Epidermal melanocyte (primary cell): ENCODE measurements at regions not wholly inside any gene's neighbourhood (a gene's known extent, or its start where the extent isn't known, plus 50 kb on each side); places are given as distances from the start of the nearest gene placed in this dataset.

Source experiments
- DNase-seq: peaks from one replicate; pipeline ENCODE4 v3.0.0; 2011; ENCODE audit warnings: low spot score; ENCODE audit not compliant: insufficient read length

GRCh38 chr9:108677776-108678175 lies 178.0 kb downstream of the ACTL7B start:
- DNase-seq, result no peak

GRCh38 chr9:108676355-108676754 lies 179.4 kb downstream of the ACTL7B start:
- no peak for DNase-seq

- DNase-seq, result no peak
Measured at GRCh38 chr9:108675708-108676107, 180.1 kb downstream of the ACTL7B start.

GRCh38 chr9:108674766-108675530 lies 180.8 kb downstream of the ACTL7B start:
- DNase-seq, result no peak

GRCh38 chr9:108673386-108673785 lies 182.4 kb downstream of the ACTL7B start:
- no peak for DNase-seq

GRCh38 chr9:108672475-108673190 lies 183.2 kb downstream of the ACTL7B start:
- DNase-seq, result no peak

- peak; percentile 36 for DNase-seq
Measured at GRCh38 chr9:108671794-108672193, 184.0 kb downstream of the ACTL7B start.

- no peak for DNase-seq
Measured at GRCh38 chr9:108671176-108671575, 184.6 kb downstream of the ACTL7B start.

- no peak for DNase-seq
Measured at GRCh38 chr9:108668938-108669335, 186.8 kb downstream of the ACTL7B start.

- no peak for DNase-seq
Measured at GRCh38 chr9:108668191-108668937, 187.4 kb downstream of the ACTL7B start.

- DNase-seq, result no peak
Measured at GRCh38 chr9:108666240-108666784, 189.5 kb downstream of the ACTL7B start.

GRCh38 chr9:108665521-108666239 lies 190.1 kb downstream of the ACTL7B start:
- DNase-seq, result no peak

- DNase-seq, result no peak
Measured at GRCh38 chr9:108664309-108665255, 191.2 kb downstream of the ACTL7B start.

GRCh38 chr9:108663422-108663821 lies 192.4 kb downstream of the ACTL7B start:
- no peak for DNase-seq

- DNase-seq, result no peak
Measured at GRCh38 chr9:108662956-108663355, 192.8 kb downstream of the ACTL7B start.

- no peak for DNase-seq
Measured at GRCh38 chr9:108662091-108662875, 193.5 kb downstream of the ACTL7B start.

GRCh38 chr9:108656566-108656965 lies 199.2 kb downstream of the ACTL7B start:
- no peak for DNase-seq

GRCh38 chr9:108655818-108656217 lies 200.0 kb downstream of the ACTL7B start:
- DNase-seq, result no peak

GRCh38 chr9:108654566-108654965 lies 201.2 kb downstream of the ACTL7B start:
- no peak for DNase-seq
